Effector memory CD8-positive, alpha-beta T cell (primary cell): ENCODE measurements at regions not wholly inside any gene's neighbourhood (a gene's known extent, or its start where the extent isn't known, plus 50 kb on each side); places are given as distances from the start of the nearest gene placed in this dataset.
"Not testable (repeated sequence)": the region's sequence is repeated elsewhere in the genome, so short reads cannot be mapped to it uniquely, and the experiment has no call there.

ENCODE experiments used
- ATAC-seq: fragments of 150-1000 bp; cut with Tn5 transposase; replicated peaks from 2 replicates; pipeline ENCODE4 v1.10.0; 2021; ENCODE audit warnings: mild to moderate bottlenecking, moderate library complexity
- DNase-seq, 3 experiments: peaks; one replicate each; pipeline ENCODE4 v3.0.0; 2021
- H3K27ac Mint-ChIP-seq, 2 donors: one replicate each; pipeline ENCODE4 v1.8.0; 2022; ENCODE audit warnings: mild to moderate bottlenecking in 2 of 2, mixed read lengths in 2 of 2, moderate library complexity in 2 of 2
- H3K27me3 Mint-ChIP-seq, 2 donors: one replicate each; pipeline ENCODE4 v1.8.0; 2022; ENCODE audit warnings: mixed read lengths in 2 of 2
- H3K36me3 Mint-ChIP-seq: one replicate; pipeline ENCODE4 v1.8.0; 2022; ENCODE audit warnings: mild to moderate bottlenecking, moderate library complexity, mixed read lengths; ENCODE audit not compliant: insufficient read depth
- H3K4me1 Mint-ChIP-seq, 2 donors: one replicate each; pipeline ENCODE4 v1.8.0; 2022; ENCODE audit warnings: low read depth in 2 of 2, mixed read lengths in 2 of 2
- H3K4me3 Mint-ChIP-seq, 2 donors: one replicate each; pipeline ENCODE4 v1.8.0; 2022; ENCODE audit warnings: mild to moderate bottlenecking in 2 of 2, mixed read lengths in 2 of 2, moderate library complexity in 2 of 2
- H3K9me3 Mint-ChIP-seq, 2 donors: one replicate each; pipeline ENCODE4 v1.8.0; 2022; ENCODE audit warnings: mixed read lengths in 2 of 2

DNA sequence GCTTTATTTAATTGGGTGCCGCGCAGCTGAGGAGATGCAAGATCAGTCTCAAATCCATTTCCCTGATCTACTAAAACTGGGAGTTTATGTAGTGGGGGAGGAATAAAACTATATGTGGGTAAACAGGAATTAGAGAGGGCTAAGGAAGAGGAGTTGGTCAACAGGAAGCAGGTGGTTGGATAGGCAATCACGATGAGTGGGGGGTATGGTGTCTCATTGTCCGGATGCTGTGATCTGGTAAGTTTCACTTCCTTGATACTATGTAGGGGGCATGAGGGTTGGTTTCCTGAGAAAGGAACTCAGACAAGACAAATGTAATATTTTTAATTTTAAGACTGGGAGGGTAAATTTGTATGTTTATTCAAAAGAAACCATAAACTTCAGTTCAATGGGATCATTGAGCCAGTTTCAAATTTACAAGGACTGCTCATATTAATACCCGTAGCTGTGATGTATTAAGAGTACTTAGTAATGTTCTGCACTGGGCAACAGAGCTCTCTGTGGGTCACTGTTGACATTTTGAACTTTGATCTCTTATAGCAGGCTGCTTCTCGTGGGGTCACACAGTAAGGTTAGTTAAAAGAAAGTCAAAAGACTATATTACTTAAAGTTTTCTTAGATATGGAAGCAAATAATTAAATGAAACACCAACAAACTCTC, 786.2 kb upstream of the FBXO33 start:
- H3K9me3 Mint-ChIP-seq = peaks cover 6 to 8% of the 10 kb centered on the region in 2 donors
- no peak overlapping the region for H3K27ac Mint-ChIP-seq
- no peaks in the 10 kb centered on the region for H3K4me1 Mint-ChIP-seq
- ATAC-seq = no peak
- no peaks in the 10 kb centered on the region for H3K27me3 Mint-ChIP-seq
- no peak overlapping the region for H3K4me3 Mint-ChIP-seq
- no peaks in the 10 kb centered on the region for H3K36me3 Mint-ChIP-seq
- DNase-seq = no peak

DNA sequence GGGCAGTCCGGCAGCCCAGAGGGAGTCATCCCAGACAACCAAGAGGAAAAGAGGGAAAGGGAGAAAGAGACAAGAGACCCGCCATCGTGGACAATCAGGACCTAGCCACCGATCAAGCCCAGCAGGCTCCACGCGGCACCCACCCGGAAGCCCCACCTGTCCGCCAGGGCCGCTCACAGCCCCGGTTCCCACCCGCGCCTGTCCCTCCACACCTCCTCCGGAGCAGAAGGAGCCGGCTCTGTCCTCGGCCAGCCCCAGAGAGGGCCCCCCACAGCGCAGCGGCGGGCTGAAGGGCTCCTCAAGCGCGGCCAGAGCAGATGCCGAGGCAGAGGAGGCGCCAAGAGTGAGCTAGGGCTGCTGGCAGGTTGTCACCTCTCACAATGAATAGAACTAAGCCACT, 784.7 kb upstream of the FBXO33 start:
- no peak overlapping the region for H3K4me3 Mint-ChIP-seq
- no peak overlapping the region for H3K27ac Mint-ChIP-seq
- H3K27me3 Mint-ChIP-seq = no peaks in the 10 kb centered on the region
- no peaks in the 10 kb centered on the region for H3K36me3 Mint-ChIP-seq
- ATAC-seq (no peak), DNase-seq (no peak)
- peaks cover 6 to 9% of the 10 kb centered on the region in 2 donors for H3K9me3 Mint-ChIP-seq
- H3K4me1 Mint-ChIP-seq = no peaks in the 10 kb centered on the region

DNA sequence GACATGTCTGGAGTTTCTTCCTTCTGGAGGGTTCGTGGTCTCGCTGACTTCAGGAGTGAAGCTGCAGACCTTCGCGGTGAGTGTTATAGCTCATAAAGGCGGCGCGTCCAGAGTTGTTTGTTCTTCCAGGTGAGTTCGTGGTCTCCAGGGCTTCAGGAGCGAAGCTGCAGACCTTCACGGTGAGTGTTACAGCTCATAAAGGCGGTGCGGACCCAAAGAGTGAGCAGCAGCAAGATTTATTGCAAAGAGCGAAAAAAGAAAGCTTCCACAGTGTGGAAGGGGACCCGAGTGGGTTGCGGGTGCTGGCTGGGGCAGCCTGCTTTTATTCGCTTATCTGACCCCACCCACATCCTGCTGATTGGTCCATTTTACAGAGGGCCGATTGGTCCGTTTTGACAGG, 784.2 kb upstream of the FBXO33 start:
- not testable (repeated sequence) for H3K36me3 Mint-ChIP-seq, H3K27me3 Mint-ChIP-seq, DNase-seq, ATAC-seq, H3K27ac Mint-ChIP-seq, H3K9me3 Mint-ChIP-seq, H3K4me1 Mint-ChIP-seq, H3K4me3 Mint-ChIP-seq

DNA sequence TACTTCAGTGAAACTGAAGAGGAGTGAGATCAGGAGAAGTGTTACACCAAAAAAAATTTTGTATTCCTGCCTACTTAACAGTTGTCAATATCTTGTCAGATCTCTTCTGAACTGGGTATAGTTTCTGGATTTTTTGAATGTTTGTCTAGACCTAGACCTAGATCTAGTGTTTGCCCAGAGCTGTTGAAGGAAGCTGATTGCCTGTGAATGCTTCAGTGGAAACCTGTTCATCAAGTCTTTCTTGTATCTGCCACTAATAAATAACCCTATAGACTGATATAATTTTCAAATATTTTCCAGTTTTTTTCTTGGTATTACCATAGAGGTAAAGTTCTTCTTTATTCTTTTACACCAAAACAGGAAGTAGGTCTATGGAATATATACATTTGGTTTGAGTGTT, 781.5 kb upstream of the FBXO33 start:
- peaks cover 6 to 9% of the 10 kb centered on the region in 2 donors for H3K9me3 Mint-ChIP-seq
- H3K36me3 Mint-ChIP-seq = no peaks in the 10 kb centered on the region
- H3K4me3 Mint-ChIP-seq = no peak overlapping the region
- no peaks in the 10 kb centered on the region for H3K4me1 Mint-ChIP-seq
- no peak for DNase-seq
- no peak for ATAC-seq
- no peak overlapping the region for H3K27ac Mint-ChIP-seq
- no peaks in the 10 kb centered on the region for H3K27me3 Mint-ChIP-seq

DNA sequence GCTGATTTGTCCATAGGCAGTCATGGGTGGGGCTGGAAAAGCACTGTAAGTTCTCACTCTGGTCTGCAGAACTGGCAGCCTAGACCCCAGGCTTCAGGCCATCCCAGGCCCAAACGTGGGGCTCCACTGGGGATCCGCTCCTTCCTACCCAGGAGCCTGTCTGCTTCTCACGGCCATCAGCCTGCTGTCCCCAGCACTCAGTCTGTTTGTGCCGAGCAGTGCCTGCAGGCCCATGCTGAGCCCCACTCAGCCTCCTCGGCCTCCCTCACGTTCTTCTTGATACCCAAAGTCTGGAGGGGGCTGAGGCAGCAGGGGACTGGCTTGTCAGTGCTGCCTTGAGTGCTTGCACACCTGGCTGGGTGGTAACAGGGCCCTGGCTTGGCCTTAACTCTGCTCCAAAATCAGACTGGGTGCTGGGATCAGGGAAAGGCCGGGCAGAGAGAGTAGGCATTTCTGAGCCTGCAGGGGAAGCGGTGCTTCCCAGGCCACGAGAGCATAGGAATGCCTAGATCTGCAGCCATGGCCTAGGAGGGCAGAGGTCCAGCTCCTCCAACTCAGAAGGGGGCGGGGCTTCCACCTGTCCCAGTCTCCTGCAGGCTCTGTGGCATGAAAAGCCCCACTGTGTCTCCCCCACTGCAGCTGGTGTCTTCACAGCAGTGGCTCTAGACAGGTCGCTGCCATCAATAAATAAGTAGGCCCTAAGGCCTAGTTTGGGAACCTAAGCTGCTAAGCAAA, 772.4 kb upstream of the FBXO33 start:
- no peak for ATAC-seq
- DNase-seq = no peak
- Mint-ChIP-seq H3K4me3 (no peak overlapping the region), H3K9me3 (peaks cover 0 to 5% of the 10 kb centered on the region in 2 donors), H3K27ac (no peak overlapping the region), H3K36me3 (no peaks in the 10 kb centered on the region), H3K27me3 (no peaks in the 10 kb centered on the region), H3K4me1 (no peaks in the 10 kb centered on the region)

DNA sequence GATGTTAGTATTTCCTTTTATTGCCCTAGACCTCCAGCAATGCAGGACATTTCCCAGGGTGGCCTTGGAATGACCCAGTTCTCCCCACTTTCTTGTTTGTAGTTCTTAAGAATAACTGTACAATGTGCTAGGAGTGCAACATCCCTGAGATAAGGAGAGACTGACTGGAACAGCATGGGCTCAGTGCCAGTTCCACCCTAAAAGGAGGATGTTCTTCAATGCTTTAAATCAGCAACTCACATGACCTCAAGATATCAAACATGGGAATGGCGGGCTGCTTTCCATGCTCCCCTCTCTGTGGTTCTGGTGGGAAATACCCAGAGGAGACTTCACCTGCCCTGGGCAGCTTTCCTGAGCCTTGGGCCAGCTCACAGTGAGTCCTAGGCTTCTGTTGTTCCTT, 766.9 kb upstream of the FBXO33 start:
- Mint-ChIP-seq H3K4me1 (no peaks in the 10 kb centered on the region), H3K9me3 (peaks cover 0 to 1% of the 10 kb centered on the region in 2 donors), H3K27me3 (no peaks in the 10 kb centered on the region), H3K27ac (no peak overlapping the region), H3K36me3 (no peaks in the 10 kb centered on the region), H3K4me3 (no peak overlapping the region)
- no peak for DNase-seq
- ATAC-seq = no peak

DNA sequence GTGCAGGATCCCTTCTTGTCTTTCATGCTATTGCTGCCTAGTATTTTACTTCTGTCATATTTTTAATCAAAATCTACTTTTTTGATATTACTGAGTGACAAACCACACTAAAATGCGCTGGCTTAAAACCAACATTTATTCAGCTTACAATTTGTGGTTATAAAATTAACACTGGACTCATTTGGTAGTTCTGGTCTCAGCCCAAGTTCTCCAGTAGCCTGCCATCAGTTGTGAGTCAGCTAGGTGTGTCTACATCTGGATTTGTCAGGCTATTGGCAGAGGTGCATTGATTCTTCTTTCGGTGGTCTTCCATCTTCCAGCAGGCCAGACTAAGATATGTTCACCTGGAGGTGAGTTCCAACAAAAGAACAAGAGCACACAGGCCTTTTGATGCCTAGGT, 765.1 kb upstream of the FBXO33 start:
- H3K4me1 Mint-ChIP-seq = no peaks in the 10 kb centered on the region
- DNase-seq (no peak), ATAC-seq (no peak)
- peaks cover 0 to 1% of the 10 kb centered on the region in 2 donors for H3K9me3 Mint-ChIP-seq
- no peak overlapping the region for H3K4me3 Mint-ChIP-seq
- H3K27me3 Mint-ChIP-seq = no peaks in the 10 kb centered on the region
- H3K27ac Mint-ChIP-seq = no peak overlapping the region
- H3K36me3 Mint-ChIP-seq = no peaks in the 10 kb centered on the region

DNA sequence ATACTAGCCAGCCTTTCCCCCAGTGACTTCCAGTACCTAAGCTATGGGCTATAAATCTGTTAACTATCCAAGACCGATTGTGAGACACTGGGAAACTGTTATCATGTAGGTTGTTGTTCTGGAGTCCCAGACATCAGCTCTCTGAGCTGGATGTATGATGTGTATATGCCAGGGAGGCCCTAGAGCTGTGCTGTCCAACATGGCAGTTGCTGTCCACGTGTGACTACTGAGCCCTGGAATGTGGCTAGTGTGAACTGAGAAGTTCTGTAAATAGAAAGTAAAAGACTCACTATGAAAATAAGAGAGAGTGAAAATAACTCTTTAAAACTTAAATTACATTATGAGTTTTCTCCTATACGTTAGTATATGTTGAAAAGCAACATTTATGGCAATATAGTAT, 755.8 kb upstream of the FBXO33 start:
- Mint-ChIP-seq H3K4me3 (no peak overlapping the region), H3K27ac (no peak overlapping the region), H3K4me1 (no peaks in the 10 kb centered on the region), H3K9me3 (peaks cover 3 to 21% of the 10 kb centered on the region in 2 donors), H3K36me3 (peaks cover 3% of the 10 kb centered on the region), H3K27me3 (no peaks in the 10 kb centered on the region)
- ATAC-seq (no peak), DNase-seq (no peak)

DNA sequence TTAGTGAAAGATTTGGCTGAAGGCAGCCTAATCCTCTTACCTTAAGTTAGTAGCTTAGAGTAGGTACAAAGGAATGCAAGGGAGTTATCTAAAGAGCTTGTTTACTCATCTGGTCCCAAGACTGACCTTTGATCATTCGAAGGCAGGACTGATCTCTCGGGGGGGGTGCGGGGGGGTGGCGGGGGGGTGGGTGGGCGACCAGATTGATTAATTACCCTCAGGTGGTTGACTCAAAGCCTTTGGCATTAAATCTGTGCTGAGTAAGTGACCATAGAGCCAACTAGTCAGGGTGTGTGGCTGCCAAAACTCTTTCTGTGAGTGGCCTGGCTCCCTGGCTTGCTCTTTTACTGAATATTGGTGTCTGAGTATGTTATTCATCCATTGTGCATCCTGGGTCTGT, 731.9 kb upstream of the FBXO33 start:
- no peaks in the 10 kb centered on the region for H3K36me3 Mint-ChIP-seq
- no peaks in the 10 kb centered on the region for H3K4me1 Mint-ChIP-seq
- no peak overlapping the region for H3K27ac Mint-ChIP-seq
- H3K4me3 Mint-ChIP-seq = no peak overlapping the region
- peaks cover 5 to 17% of the 10 kb centered on the region in 2 donors for H3K9me3 Mint-ChIP-seq
- ATAC-seq = no peak
- no peaks in the 10 kb centered on the region for H3K27me3 Mint-ChIP-seq
- DNase-seq = no peak

DNA sequence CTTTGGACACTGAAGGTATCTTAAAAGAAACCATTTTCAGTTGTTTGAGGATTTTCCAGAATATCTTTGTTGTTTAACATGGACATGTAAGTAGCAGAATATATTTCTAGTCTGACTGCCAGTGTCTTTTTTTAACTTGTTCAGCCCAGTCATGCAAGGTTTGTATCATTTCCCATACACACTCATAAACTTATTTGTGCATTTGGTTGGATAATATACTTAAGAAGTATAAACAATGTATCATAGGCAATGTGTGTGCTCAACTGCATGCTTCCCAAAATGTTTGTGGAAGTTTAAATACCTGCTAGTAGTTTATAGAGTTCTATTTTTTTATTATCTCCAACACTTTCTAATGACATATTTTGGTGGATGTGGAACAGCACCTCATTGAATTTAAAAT, 707.4 kb upstream of the FBXO33 start:
- H3K27me3 Mint-ChIP-seq = no peaks in the 10 kb centered on the region
- no peaks in the 10 kb centered on the region for H3K4me1 Mint-ChIP-seq
- H3K9me3 Mint-ChIP-seq = peaks cover 0 to 18% of the 10 kb centered on the region in 2 donors
- ATAC-seq (no peak), DNase-seq (no peak)
- H3K36me3 Mint-ChIP-seq = no peaks in the 10 kb centered on the region
- no peak overlapping the region for H3K4me3 Mint-ChIP-seq
- H3K27ac Mint-ChIP-seq = no peak overlapping the region

DNA sequence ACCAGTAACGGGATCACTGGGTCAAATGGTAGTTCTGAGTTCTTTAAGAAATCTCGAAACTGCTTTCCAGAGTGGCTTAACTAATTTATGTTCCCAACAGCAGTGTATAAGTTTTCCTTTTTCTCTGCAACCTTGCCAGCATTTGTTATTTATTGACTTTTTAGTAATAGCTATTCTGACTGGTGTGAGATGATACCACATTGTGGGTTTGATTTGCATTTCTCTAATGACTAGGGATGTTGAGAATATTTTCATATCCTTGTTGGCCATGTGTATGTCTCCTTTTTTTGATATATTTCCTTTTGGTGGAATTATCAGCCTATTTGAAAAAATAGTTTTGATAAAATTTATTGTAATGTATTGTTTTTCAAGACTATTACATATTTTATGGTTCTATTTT, 701.2 kb upstream of the FBXO33 start:
- Mint-ChIP-seq H3K9me3 (peaks cover 6 to 10% of the 10 kb centered on the region in 2 donors), H3K27me3 (no peaks in the 10 kb centered on the region), H3K4me3 (no peak overlapping the region), H3K36me3 (no peaks in the 10 kb centered on the region), H3K27ac (no peak overlapping the region), H3K4me1 (no peaks in the 10 kb centered on the region)
- DNase-seq (no peak), ATAC-seq (no peak)

DNA sequence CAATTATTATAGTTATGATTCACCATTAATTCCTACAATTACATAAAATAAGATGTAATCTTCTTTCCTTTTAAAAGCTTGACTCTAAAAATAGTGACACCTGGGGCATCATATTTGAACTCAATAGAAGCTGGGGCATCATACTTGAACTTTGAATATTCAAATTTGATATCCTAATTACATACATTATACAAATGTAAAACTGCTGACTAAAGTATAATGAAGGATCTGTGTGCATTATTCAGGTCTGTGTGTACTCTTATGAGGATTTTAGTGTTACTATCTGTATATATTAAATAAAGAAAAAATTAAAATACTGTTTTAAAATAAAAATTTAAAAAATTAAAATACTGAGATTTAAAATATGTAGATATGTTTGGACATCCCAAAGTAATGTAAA, 696.9 kb upstream of the FBXO33 start:
- peaks cover 1 to 6% of the 10 kb centered on the region in 2 donors for H3K9me3 Mint-ChIP-seq
- H3K4me3 Mint-ChIP-seq = no peak overlapping the region
- DNase-seq = no peak
- H3K4me1 Mint-ChIP-seq = no peaks in the 10 kb centered on the region
- H3K27me3 Mint-ChIP-seq = no peaks in the 10 kb centered on the region
- H3K27ac Mint-ChIP-seq = no peak overlapping the region
- ATAC-seq = no peak
- H3K36me3 Mint-ChIP-seq = no peaks in the 10 kb centered on the region

DNA sequence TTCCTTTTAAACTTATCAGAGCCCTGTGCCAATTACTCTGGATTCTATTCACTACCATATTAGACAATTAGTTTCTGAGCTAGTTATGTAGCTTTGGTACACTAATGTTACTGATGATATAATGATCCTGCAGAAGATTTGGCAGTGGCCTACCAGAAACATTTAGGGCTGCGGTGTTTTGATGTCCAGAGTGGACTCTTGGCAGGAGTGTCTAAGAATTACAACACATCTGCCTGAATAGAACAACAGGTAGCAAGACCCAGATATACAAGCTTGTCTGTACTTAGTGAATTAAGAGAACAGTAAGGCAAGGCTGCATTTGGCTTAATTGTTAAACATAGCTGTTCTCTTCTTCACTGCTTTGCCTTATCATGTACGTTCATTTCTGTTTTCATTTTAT, 691.6 kb upstream of the FBXO33 start:
- Mint-ChIP-seq H3K4me1 (no peaks in the 10 kb centered on the region), H3K27ac (no peak overlapping the region), H3K9me3 (peaks cover 0 to 5% of the 10 kb centered on the region in 2 donors), H3K36me3 (no peaks in the 10 kb centered on the region), H3K4me3 (no peak overlapping the region), H3K27me3 (no peaks in the 10 kb centered on the region)
- DNase-seq = no peak
- ATAC-seq = no peak

DNA sequence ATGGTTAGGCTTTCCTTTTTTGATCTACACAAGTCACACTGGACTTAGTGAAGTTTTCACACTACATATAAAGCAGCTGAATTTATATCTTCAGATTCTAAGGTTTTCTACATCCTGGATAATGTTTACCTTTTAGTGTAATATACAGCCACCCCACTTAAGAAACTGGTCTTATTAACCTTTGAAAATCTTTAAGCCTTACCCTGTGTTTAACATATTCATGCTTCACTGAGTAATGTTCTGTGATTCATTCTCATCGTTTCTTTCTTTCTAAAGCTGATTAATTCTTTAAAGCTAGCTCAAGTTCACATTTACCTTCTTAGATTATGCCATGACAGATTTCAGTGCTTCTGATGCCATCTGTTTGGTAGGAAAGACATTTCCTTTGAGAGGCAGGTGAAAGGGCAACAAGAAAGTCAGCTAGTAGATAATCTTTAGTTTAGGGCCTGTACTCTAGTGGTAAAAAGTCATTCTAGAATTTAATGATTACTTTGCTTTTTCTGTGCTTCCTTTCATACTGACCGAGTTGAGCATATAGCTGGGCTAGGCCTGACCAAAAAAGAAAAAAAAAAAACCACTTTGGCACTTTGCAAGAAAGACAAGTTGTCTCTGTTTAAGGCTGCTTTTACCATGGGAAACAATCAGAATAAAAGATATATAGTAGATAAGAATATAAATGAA, 690.9 kb upstream of the FBXO33 start:
- ATAC-seq = no peak
- Mint-ChIP-seq H3K36me3 (no peaks in the 10 kb centered on the region), H3K4me3 (no peak overlapping the region), H3K9me3 (peaks cover 0 to 4% of the 10 kb centered on the region in 2 donors), H3K27me3 (no peaks in the 10 kb centered on the region), H3K4me1 (no peaks in the 10 kb centered on the region), H3K27ac (no peak overlapping the region)
- DNase-seq = no peak
